K562 (cell line): ENCODE measurements at regions not wholly inside any gene's neighbourhood (a gene's known extent, or its start where the extent isn't known, plus 50 kb on each side); places are given as distances from the start of the nearest gene placed in this dataset.

Source experiments
- ATAC-seq: fragments of 200-7000 bp; cut with Tn5 transposase; 3 replicates; pipeline ENCODE4 v1.9.1; 2020; ENCODE audit warnings: moderate library complexity
- BruUV-seq: library from RNA; stranded (reverse); fragments of 400-500 nt; replicated peaks from 2 replicates; lab custom pipeline; 2021; lab: Mats Ljungman, UMichigan
- CTCF ChIA-PET: fragments of 300-600 bp; formaldehyde crosslinking; extraction: SDS; loops from one replicate; lab custom pipeline; 2021; ENCODE audit warnings: low intra/inter-chr PET ratio; lab: Yijun Ruan, JAX
- POLR2A ChIA-PET: fragments of 300-600, 350-650 bp; sonication (Branson Sonifier 250); formaldehyde crosslinking; extraction: SDS; loops from one replicate; lab custom pipeline; 2021; ENCODE audit warnings: antibody characterized with exemption, inconsistent platforms; lab: Yijun Ruan, JAX
- DNase-seq, 4 experiments: peaks; one replicate each; pipeline versions ENCODE4 v3.0.0 to v3.0.0-alpha.2; 2011 to 2018; ENCODE audit warnings: low spot score in 3 of 4, mixed read lengths in 3 of 4; ENCODE audit errors: extremely low read depth in 1 of 4
- FAIRE-seq: peaks from 2 replicates; lab custom pipeline; 2011; peaks lifted over from hg19 to GRCh38; lab: Jason Lieb, UNC
- H2AFZ ChIP-seq: 2 replicates; pipeline ENCODE4 v1.6.0; 2011; ENCODE audit warnings: low read depth, low read length, control low read depth, inconsistent platforms
- H3K27ac ChIP-seq: fragments of 200-600 bp; 3 replicates; pipeline ENCODE4 v1.8.0; 2011; ENCODE audit warnings: low read depth, mild to moderate bottlenecking, control low read depth, inconsistent platforms, low read length, moderate library complexity, mixed read lengths; ENCODE audit errors: extremely low read depth
- H3K27me3 ChIP-seq, 2 experiments: fragments of 300-600 bp in 1 of 2; 2 replicates in 1 of 2; 3 replicates in 1 of 2; pipeline versions ENCODE4 v1.6.0 to v1.8.0; 2011; ENCODE audit warnings: inconsistent platforms in 2 of 2, low read length in 2 of 2, mild to moderate bottlenecking in 1 of 2, mixed read lengths in 1 of 2, moderate library complexity in 1 of 2; ENCODE audit not compliant: control insufficient read depth in 2 of 2, insufficient read depth in 2 of 2
- H3K36me3 ChIP-seq: fragments of 300-600 bp; 3 replicates; pipeline ENCODE4 v1.8.0; 2011; ENCODE audit warnings: mild to moderate bottlenecking, low read length, inconsistent platforms; ENCODE audit not compliant: control insufficient read depth, insufficient read depth
- H3K4me1 ChIP-seq, 2 experiments: fragments of 200-600 bp in 1 of 2; replicated peaks in 1 of 2; 2 replicates in 1 of 2; 3 replicates in 1 of 2; pipeline versions ENCODE4 v1.5.1 to v1.8.0; 2011; ENCODE audit warnings: inconsistent platforms in 2 of 2, low read length in 2 of 2, mild to moderate bottlenecking in 1 of 2, mixed read lengths in 1 of 2, moderate library complexity in 1 of 2; ENCODE audit not compliant: control insufficient read depth in 2 of 2, insufficient read depth in 2 of 2
- H3K4me2 ChIP-seq: 2 replicates; pipeline ENCODE4 v1.6.1; 2011; ENCODE audit warnings: low read length, control low read depth, inconsistent platforms, mixed read lengths; ENCODE audit not compliant: insufficient read depth
- H3K4me3 ChIP-seq: fragments of 200-600 bp; sonication (generic), shearing (Covaris generic); 2 replicates; pipeline ENCODE4 v1.5.1; 2016; ENCODE audit warnings: control low read depth, inconsistent platforms
- H3K79me2 ChIP-seq: fragments of 200-600 bp; 3 replicates; pipeline ENCODE4 v1.8.0; 2011; ENCODE audit warnings: low read length, inconsistent platforms; ENCODE audit not compliant: control insufficient read depth, insufficient read depth
- H3K9ac ChIP-seq, 2 experiments: 2 replicates each; pipeline versions ENCODE4 v1.6.0 to v1.6.1; 2011; ENCODE audit warnings: low read depth in 2 of 2, low read length in 2 of 2, control low read depth in 1 of 2, inconsistent platforms in 1 of 2, mild to moderate bottlenecking in 1 of 2, mixed read lengths in 1 of 2; ENCODE audit not compliant: insufficient read depth in 1 of 2
- H3K9me1 ChIP-seq: one replicate; pipeline ENCODE4 v1.6.0; 2011; ENCODE audit warnings: inconsistent platforms, mild to moderate bottlenecking, low read length, moderate library complexity; ENCODE audit not compliant: control insufficient read depth, insufficient read depth
- H3K9me3 ChIP-seq: replicated peaks from 2 replicates; pipeline ENCODE4 v1.5.1; 2011; ENCODE audit warnings: low read depth, low read length, inconsistent platforms; ENCODE audit not compliant: control insufficient read depth, insufficient read depth
- H4K20me1 ChIP-seq: replicated peaks from 2 replicates; pipeline ENCODE4 v1.6.1; 2011; ENCODE audit warnings: low read length, inconsistent platforms, mixed read lengths; ENCODE audit not compliant: control insufficient read depth, insufficient read depth
- BHLHE40 ChIP-seq: IDR thresholded peaks from 2 replicates; pipeline ENCODE4 v1.6.1; 2011; ENCODE audit warnings: low read length, improper control_type of control experiment
- BMI1 ChIP-seq: fragments of 150-350 bp; IDR thresholded peaks from 2 replicates; pipeline ENCODE4 v1.6.1; 2014; ENCODE audit warnings: low read length
- BRCA1 ChIP-seq, 2 experiments: fragments of 450-650 bp in 1 of 2; sonication (generic) in 1 of 2; formaldehyde crosslinking in 1 of 2; IDR thresholded peaks; 2 replicates each; pipeline versions ENCODE4 v1.5.0 to v1.6.1; 2017 to 2020; ENCODE audit warnings: mild to moderate bottlenecking in 1 of 2, missing genetic modification reagents in 1 of 2
- BRF1 ChIP-seq: IDR thresholded peaks from 3 replicates; pipeline ENCODE4 v1.6.1; 2011; ENCODE audit warnings: borderline replicate concordance, mild to moderate bottlenecking; ENCODE audit not compliant: insufficient read length; ENCODE audit errors: extremely low read depth
- CAMTA2 ChIP-seq: fragments of 250-450 bp; sonication (Bioruptor Pico); conservative IDR thresholded peaks from 2 replicates; pipeline ENCODE4 v1.5.1; 2022
- POLR2G ChIP-seq: fragments of 200-400 bp; formaldehyde crosslinking; IDR thresholded peaks from 2 replicates; pipeline ENCODE4 v1.6.1; 2017; ENCODE audit warnings: low read depth, mild to moderate bottlenecking, antibody characterized with exemption, low read length, moderate library complexity
- SOX6 ChIP-seq: fragments of 450-650 bp; IDR thresholded peaks from 2 replicates; pipeline ENCODE4 v1.6.1; 2014; ENCODE audit warnings: mild to moderate bottlenecking
- U2AF2 ChIP-seq: fragments of 200-400 bp; formaldehyde crosslinking; optimal IDR thresholded peaks from 2 replicates; pipeline ENCODE3; 2017; ENCODE audit warnings: low read depth, mild to moderate bottlenecking, low read length
- ZNF146 ChIP-seq: IDR thresholded peaks from one replicate; pipeline ENCODE4 v1.6.1; 2018; ENCODE audit warnings: missing compliant biosample characterization; ENCODE audit not compliant: unreplicated experiment
- WGBS: fragments of 100-300 bp; shearing (Covaris generic); methylation state at CpG from one replicate; pipeline ENCODE4 v1.1.6; 2016; ENCODE audit warnings: low coverage, mixed read lengths; ENCODE audit not compliant: insufficient coverage; ENCODE audit errors: missing lambda C conversion rate; 5-methylcytosine and 5-hydroxymethylcytosine counted together
- in situ Hi-C: fragments of 300-500 bp; cut with MboI; formaldehyde crosslinking; loops from 4 replicates; pipeline ENCODE4 v1.15.0; 2018; ENCODE audit warnings: inconsistent platforms, mixed read lengths
- intact Hi-C: fragments of 100-400 bp; cut with micrococcal nuclease; formaldehyde crosslinking; loops from 2 replicates; pipeline ENCODE4 v1.14.2; 2022
- TF ChIP-seq, protein P1 (sequence below): fragments of 250-450 bp; sonication (Bioruptor Pico); IDR thresholded peaks from 2 replicates; pipeline ENCODE4 v1.9.0; 2021; ENCODE audit warnings: mild to moderate bottlenecking
- TF ChIP-seq, protein P2 (sequence below): sonication (generic); formaldehyde crosslinking; IDR thresholded peaks from 2 replicates; pipeline ENCODE4 v1.8.1; 2023; ENCODE audit warnings: mild to moderate bottlenecking, missing genetic modification reagents
- TF ChIP-seq, protein P3 (sequence below): conservative IDR thresholded peaks from 2 replicates; pipeline ENCODE4 v1.6.1; 2011; ENCODE audit warnings: low read depth, mild to moderate bottlenecking, low read length; ENCODE audit not compliant: control insufficient read depth

DNA sequence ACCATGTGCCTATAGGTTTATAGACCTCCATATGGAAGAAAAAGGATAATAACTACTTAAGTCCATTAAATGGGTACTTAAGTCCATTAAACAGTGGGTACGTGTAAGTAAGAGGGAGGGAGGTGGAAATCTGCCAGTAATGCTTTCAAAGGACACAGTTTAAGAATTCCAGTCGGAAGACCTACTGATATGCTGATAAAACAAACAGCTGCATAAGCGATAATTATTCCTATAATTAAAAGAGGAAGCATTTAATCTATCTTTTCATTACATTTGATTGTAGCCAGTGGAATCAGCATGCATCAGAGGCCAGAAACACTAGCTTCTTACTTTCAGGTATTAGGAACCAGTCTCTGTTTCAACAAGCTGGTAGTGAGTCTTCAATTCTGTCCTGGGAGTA, 96.4 kb upstream of the DDX18 start (continued):
- TF ChIP-seq POLR2G (no peak), BRF1 (no peak), U2AF2 (no peak), CAMTA2 (CRISPR knock-in tag) (no peak), ZNF146 (CRISPR knock-in tag) (no peak), BMI1 (no peak)
- TF ChIP-seq, protein P1, sequence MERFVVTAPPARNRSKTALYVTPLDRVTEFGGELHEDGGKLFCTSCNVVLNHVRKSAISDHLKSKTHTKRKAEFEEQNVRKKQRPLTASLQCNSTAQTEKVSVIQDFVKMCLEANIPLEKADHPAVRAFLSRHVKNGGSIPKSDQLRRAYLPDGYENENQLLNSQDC (CRISPR knock-in tag): no peak
- TF ChIP-seq, protein P2, sequence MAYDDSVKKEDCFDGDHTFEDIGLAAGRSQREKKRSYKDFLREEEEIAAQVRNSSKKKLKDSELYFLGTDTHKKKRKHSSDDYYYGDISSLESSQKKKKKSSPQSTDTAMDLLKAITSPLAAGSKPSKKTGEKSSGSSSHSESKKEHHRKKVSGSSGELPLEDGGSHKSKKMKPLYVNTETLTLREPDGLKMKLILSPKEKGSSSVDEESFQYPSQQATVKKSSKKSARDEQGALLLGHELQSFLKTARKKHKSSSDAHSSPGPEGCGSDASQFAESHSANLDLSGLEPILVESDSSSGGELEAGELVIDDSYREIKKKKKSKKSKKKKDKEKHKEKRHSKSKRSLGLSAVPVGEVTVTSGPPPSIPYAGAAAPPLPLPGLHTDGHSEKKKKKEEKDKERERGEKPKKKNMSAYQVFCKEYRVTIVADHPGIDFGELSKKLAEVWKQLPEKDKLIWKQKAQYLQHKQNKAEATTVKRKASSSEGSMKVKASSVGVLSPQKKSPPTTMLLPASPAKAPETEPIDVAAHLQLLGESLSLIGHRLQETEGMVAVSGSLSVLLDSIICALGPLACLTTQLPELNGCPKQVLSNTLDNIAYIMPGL (CRISPR knock-in tag): no peak

DNA sequence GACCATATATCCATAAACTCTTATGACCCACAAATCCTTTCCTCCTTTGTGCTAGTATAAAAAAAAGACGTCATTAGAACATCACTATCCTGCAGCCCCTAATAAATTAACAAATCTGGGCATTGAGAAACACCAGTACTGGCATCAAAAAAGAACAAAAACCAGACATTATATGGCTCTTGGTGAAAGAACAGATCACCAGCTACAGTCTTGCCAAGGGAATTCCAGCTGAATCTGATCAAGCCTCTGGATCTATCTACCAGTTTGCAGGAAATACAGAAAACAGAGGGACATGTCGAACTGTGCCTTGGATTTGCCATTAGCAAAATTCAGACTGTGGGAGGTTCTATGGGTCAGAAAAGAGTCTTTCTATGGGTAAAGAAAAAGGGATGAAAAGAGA, 93.7 kb upstream of the DDX18 start:
- Histone ChIP-seq H3K4me1 (no peaks in the 10 kb centered on the region), H3K27ac (no peak overlapping the region), H3K4me3 (no peak overlapping the region), H3K9me3 (no peaks in the 10 kb centered on the region), H3K4me2 (no peak overlapping the region), H3K27me3 (no peaks in the 10 kb centered on the region), H2AFZ (no peak overlapping the region), H3K79me2 (no peaks in the 10 kb centered on the region), H3K9me1 (no peaks in the 10 kb centered on the region), H4K20me1 (no peaks in the 10 kb centered on the region), H3K36me3 (no peaks in the 10 kb centered on the region), H3K9ac (no peak overlapping the region)
- intact Hi-C loops: loop anchor here (5.0 kb wide), 1 partner anchor 282 kb away; no protein-coding TSS in a partner anchor
- ATAC-seq (no peak), DNase-seq (no peak), FAIRE-seq (no peak)
- 0% methylated on average over 2 of the region's 2 CpGs for WGBS
- no peak for TF ChIP-seq SOX6
- no peak for TF ChIP-seq BHLHE40
- TF ChIP-seq, protein P3, sequence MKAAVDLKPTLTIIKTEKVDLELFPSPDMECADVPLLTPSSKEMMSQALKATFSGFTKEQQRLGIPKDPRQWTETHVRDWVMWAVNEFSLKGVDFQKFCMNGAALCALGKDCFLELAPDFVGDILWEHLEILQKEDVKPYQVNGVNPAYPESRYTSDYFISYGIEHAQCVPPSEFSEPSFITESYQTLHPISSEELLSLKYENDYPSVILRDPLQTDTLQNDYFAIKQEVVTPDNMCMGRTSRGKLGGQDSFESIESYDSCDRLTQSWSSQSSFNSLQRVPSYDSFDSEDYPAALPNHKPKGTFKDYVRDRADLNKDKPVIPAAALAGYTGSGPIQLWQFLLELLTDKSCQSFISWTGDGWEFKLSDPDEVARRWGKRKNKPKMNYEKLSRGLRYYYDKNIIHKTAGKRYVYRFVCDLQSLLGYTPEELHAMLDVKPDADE: no peak
- no peak for TF ChIP-seq BRCA1 (IDR thresholded peaks at IDR 0.05)
- no peak for TF ChIP-seq BRCA1 (CRISPR knock-in tag; IDR thresholded peaks at IDR 0.05)
- BruUV-seq: no TSS peak
- CTCF ChIA-PET: no interaction called here
- POLR2A ChIA-PET: no interaction called here
- in situ Hi-C loops: no loop called here
